A549 (cell line): ENCODE measurements at regions not wholly inside any gene's neighbourhood (a gene's known extent, or its start where the extent isn't known, plus 50 kb on each side); places are given as distances from the start of the nearest gene placed in this dataset.

Source experiments
- ATAC-seq, 2 experiments: fragments of 200-7000 bp in 1 of 2; fragments of >200 bp in 1 of 2; cut with Nextera tagmentation in 1 of 2; cut with Tn5 transposase in 1 of 2; 3 replicates each; pipeline versions ENCODE4 v1.8.0 to v1.9.1; 2018 to 2020; ENCODE audit warnings: mild to moderate bottlenecking in 1 of 2, moderate library complexity in 1 of 2
- CTCF ChIA-PET: fragments of 300-600 bp; sonication (Branson Sonifier 250); formaldehyde crosslinking; extraction: SDS; loops from one replicate; lab custom pipeline; 2021; ENCODE audit warnings: antibody characterized with exemption, inconsistent platforms; lab: Yijun Ruan, JAX
- POLR2A ChIA-PET: fragments of 350-600 bp; formaldehyde crosslinking; extraction: SDS; loops from one replicate; lab custom pipeline; 2021; ENCODE audit warnings: antibody characterized with exemption, inconsistent platforms; lab: Yijun Ruan, JAX
- DNase-seq, 2 experiments: peaks; one replicate each; pipeline versions ENCODE4 v3.0.0 to v3.0.0-alpha.2; 2011 to 2016; ENCODE audit warnings: low read depth in 1 of 2, low spot score in 1 of 2
- FAIRE-seq: peaks from 2 replicates; lab custom pipeline; 2011; peaks lifted over from hg19 to GRCh38; lab: Jason Lieb, UNC
- H3K27ac ChIP-seq, 2 experiments: fragments of >200 bp; sonication (Bioruptor Twin); formaldehyde crosslinking; 3 replicates each; pipeline ENCODE4 v1.5.1; 2016 to 2017
- H3K4me1 ChIP-seq: fragments of >200 bp; sonication (Bioruptor Twin); formaldehyde crosslinking; 3 replicates; pipeline ENCODE4 v1.6.1; 2016
- H3K4me2 ChIP-seq: fragments of >200 bp; sonication (Bioruptor Twin); formaldehyde crosslinking; 3 replicates; pipeline ENCODE4 v1.6.1; 2016
- H3K4me3 ChIP-seq: fragments of >200 bp; sonication (Bioruptor Twin); formaldehyde crosslinking; 3 replicates; pipeline ENCODE4 v1.5.1; 2016
- H3K9me3 ChIP-seq: fragments of >200 bp; sonication (Bioruptor Twin); formaldehyde crosslinking; 3 replicates; pipeline ENCODE4 v1.6.1; 2016
- BHLHE40 ChIP-seq: IDR thresholded peaks from 2 replicates; pipeline ENCODE4 v1.6.1; 2012; ENCODE audit warnings: low read depth, low read length, inconsistent platforms
- CBX2 ChIP-seq: fragments of 200-600 bp; sonication (generic); IDR thresholded peaks from 2 replicates; pipeline ENCODE4 v1.6.1; 2016; ENCODE audit warnings: low read depth, mild to moderate bottlenecking, borderline replicate concordance
- CBX8 ChIP-seq: fragments of 200-600 bp; sonication (generic); IDR thresholded peaks from 2 replicates; pipeline ENCODE4 v1.6.1; 2016
- EHMT2 ChIP-seq: fragments of 200-600 bp; sonication (generic); IDR thresholded peaks from 2 replicates; pipeline ENCODE4 v1.6.1; 2016; ENCODE audit warnings: antibody characterized with exemption, low read depth, mild to moderate bottlenecking, moderate library complexity
- FOSB ChIP-seq: fragments of 250-450 bp; sonication (Bioruptor Pico); IDR thresholded peaks from 2 replicates; pipeline ENCODE4 v1.5.0; 2020; ENCODE audit warnings: mild to moderate bottlenecking, moderate library complexity
- HOXB13 ChIP-seq: fragments of 250-450 bp; sonication (Bioruptor Pico); IDR thresholded peaks from 2 replicates; pipeline ENCODE4 v1.5.0; 2020; ENCODE audit warnings: low read depth, mild to moderate bottlenecking, moderate library complexity
- JUN ChIP-seq, 2 experiments: fragments of >200 bp; sonication (Bioruptor Twin); formaldehyde crosslinking; IDR thresholded peaks; 2 replicates in 1 of 2; 3 replicates in 1 of 2; pipeline ENCODE4 v1.6.1; 2016 to 2017
- JUNB ChIP-seq: fragments of >200 bp; sonication (Bioruptor Twin); formaldehyde crosslinking; IDR thresholded peaks from 2 replicates; pipeline ENCODE4 v1.6.1; 2016
- KDM1A ChIP-seq: fragments of 200-600 bp; sonication (generic); IDR thresholded peaks from 2 replicates; pipeline ENCODE4 v1.6.1; 2016; ENCODE audit warnings: low read depth, mild to moderate bottlenecking
- KDM5A ChIP-seq: fragments of 200-600 bp; sonication (generic); IDR thresholded peaks from 2 replicates; pipeline ENCODE4 v1.6.1; 2016; ENCODE audit warnings: antibody characterized with exemption, mild to moderate bottlenecking
- MAZ ChIP-seq: fragments of 150-350 bp; IDR thresholded peaks from 2 replicates; pipeline ENCODE4 v1.6.1; 2014; ENCODE audit warnings: antibody characterized with exemption, low read depth, low read length, borderline replicate concordance
- NPAS2 ChIP-seq: fragments of 250-450 bp; sonication (Bioruptor Pico); IDR thresholded peaks from 2 replicates; pipeline ENCODE4 v1.8.0; 2022; ENCODE audit warnings: mild to moderate bottlenecking, moderate library complexity, borderline replicate concordance
- RFX5 ChIP-seq: fragments of 450-650 bp; IDR thresholded peaks from 2 replicates; pipeline ENCODE4 v1.7.1; 2014; ENCODE audit warnings: antibody characterized with exemption, mild to moderate bottlenecking, moderate library complexity
- SMC3 ChIP-seq: fragments of >200 bp; sonication (Bioruptor Twin); formaldehyde crosslinking; IDR thresholded peaks from 3 replicates; pipeline ENCODE4 v1.6.1; 2018; ENCODE audit warnings: inconsistent platforms
- SREBF2 ChIP-seq: fragments of 450-650 bp; IDR thresholded peaks from 2 replicates; pipeline ENCODE4 v1.6.1; 2014; ENCODE audit warnings: mild to moderate bottlenecking, moderate library complexity
- ZNF302 ChIP-seq: fragments of 250-450 bp; sonication (Bioruptor Pico); IDR thresholded peaks from 2 replicates; pipeline ENCODE4 v1.9.0; 2021; ENCODE audit warnings: inconsistent platforms, mild to moderate bottlenecking, moderate library complexity
- WGBS: methylation state at CpG from one replicate; pipeline ENCODE4 v1.1.6; 2017; ENCODE audit errors: missing lambda C conversion rate; 5-methylcytosine and 5-hydroxymethylcytosine counted together
- TF ChIP-seq, protein P1 (sequence below): fragments of 450-650 bp; IDR thresholded peaks from 2 replicates; pipeline ENCODE4 v1.6.1; 2014; ENCODE audit warnings: antibody characterized with exemption
- TF ChIP-seq, protein P2 (sequence below): IDR thresholded peaks from 2 replicates; pipeline ENCODE4 v1.6.1; 2012; ENCODE audit warnings: low read depth, borderline replicate concordance
- TF ChIP-seq, protein P3 (sequence below): IDR thresholded peaks from 2 replicates; pipeline ENCODE4 v1.6.1; 2012
- TF ChIP-seq, protein P4 (sequence below): fragments of 250-450 bp; sonication (Bioruptor Pico); IDR thresholded peaks from 2 replicates; pipeline ENCODE4 v1.5.0; 2021; ENCODE audit warnings: mild to moderate bottlenecking, moderate library complexity, borderline replicate concordance
- TF ChIP-seq, protein P5 (sequence below): fragments of 150-350 bp; IDR thresholded peaks from 2 replicates; pipeline ENCODE4 v1.6.1; 2014; ENCODE audit warnings: low read depth, mild to moderate bottlenecking, low read length
- TF ChIP-seq, protein P6 (sequence below): fragments of >200 bp; sonication (Bioruptor Twin); formaldehyde crosslinking; IDR thresholded peaks from 3 replicates; pipeline ENCODE4 v1.6.1; 2016

DNA sequence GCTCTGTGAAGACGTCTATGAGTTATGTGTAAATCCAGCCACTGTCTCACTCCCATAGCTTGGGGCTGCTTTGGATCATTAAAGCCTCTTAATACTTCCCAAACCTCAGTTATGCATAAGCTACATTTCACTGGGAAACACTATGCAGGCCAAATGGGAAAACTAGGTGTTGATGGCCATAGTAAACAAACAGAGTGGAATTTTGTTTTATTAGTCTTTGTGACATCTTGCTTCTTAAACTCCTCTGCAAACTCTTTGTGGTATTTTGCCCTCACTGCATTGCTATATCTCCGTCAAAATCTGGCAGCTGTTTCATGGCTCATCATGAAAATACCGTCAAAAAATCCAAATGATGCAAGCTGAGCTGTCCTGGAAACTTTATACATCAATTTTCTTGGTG is 167.2 kb upstream of the HMHB1 start:
- WGBS: 48% methylated on average over 3 of the region's 3 CpGs
- no peak overlapping the region for H3K27ac ChIP-seq
- no peak for ATAC-seq
- CTCF ChIA-PET: interaction anchor here (1.3 kb wide), 1 partner anchor 8 kb away, joined by 4 read pairs; no protein-coding TSS in a partner anchor
- H3K4me1 ChIP-seq: no peaks in the 10 kb centered on the region
- no peaks in the 10 kb centered on the region for H3K9me3 ChIP-seq
- no peak for TF ChIP-seq BHLHE40
- TF ChIP-seq, protein P1, sequence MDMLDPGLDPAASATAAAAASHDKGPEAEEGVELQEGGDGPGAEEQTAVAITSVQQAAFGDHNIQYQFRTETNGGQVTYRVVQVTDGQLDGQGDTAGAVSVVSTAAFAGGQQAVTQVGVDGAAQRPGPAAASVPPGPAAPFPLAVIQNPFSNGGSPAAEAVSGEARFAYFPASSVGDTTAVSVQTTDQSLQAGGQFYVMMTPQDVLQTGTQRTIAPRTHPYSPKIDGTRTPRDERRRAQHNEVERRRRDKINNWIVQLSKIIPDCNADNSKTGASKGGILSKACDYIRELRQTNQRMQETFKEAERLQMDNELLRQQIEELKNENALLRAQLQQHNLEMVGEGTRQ: no peak
- no peak for TF ChIP-seq HOXB13
- no peak for TF ChIP-seq JUNB
- no peak for TF ChIP-seq ZNF302 (CRISPR knock-in tag)
- TF ChIP-seq KDM1A: no peak
- no peak for TF ChIP-seq EHMT2
- no peak for TF ChIP-seq SMC3
- TF ChIP-seq, protein P2, sequence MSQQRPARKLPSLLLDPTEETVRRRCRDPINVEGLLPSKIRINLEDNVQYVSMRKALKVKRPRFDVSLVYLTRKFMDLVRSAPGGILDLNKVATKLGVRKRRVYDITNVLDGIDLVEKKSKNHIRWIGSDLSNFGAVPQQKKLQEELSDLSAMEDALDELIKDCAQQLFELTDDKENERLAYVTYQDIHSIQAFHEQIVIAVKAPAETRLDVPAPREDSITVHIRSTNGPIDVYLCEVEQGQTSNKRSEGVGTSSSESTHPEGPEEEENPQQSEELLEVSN: no peak
- TF ChIP-seq, protein P3, sequence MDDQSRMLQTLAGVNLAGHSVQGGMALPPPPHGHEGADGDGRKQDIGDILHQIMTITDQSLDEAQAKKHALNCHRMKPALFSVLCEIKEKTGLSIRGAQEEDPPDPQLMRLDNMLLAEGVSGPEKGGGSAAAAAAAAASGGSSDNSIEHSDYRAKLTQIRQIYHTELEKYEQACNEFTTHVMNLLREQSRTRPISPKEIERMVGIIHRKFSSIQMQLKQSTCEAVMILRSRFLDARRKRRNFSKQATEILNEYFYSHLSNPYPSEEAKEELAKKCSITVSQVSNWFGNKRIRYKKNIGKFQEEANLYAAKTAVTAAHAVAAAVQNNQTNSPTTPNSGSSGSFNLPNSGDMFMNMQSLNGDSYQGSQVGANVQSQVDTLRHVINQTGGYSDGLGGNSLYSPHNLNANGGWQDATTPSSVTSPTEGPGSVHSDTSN: no peak
- TF ChIP-seq FOSB (CRISPR knock-in tag): no peak
- TF ChIP-seq, protein P4, sequence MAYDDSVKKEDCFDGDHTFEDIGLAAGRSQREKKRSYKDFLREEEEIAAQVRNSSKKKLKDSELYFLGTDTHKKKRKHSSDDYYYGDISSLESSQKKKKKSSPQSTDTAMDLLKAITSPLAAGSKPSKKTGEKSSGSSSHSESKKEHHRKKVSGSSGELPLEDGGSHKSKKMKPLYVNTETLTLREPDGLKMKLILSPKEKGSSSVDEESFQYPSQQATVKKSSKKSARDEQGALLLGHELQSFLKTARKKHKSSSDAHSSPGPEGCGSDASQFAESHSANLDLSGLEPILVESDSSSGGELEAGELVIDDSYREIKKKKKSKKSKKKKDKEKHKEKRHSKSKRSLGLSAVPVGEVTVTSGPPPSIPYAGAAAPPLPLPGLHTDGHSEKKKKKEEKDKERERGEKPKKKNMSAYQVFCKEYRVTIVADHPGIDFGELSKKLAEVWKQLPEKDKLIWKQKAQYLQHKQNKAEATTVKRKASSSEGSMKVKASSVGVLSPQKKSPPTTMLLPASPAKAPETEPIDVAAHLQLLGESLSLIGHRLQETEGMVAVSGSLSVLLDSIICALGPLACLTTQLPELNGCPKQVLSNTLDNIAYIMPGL: no peak
- no peak overlapping the region for H3K4me3 ChIP-seq
- no peak for DNase-seq
- POLR2A ChIA-PET: no interaction called here
- H3K4me2 ChIP-seq: no peak overlapping the region
- no peak for FAIRE-seq

DNA sequence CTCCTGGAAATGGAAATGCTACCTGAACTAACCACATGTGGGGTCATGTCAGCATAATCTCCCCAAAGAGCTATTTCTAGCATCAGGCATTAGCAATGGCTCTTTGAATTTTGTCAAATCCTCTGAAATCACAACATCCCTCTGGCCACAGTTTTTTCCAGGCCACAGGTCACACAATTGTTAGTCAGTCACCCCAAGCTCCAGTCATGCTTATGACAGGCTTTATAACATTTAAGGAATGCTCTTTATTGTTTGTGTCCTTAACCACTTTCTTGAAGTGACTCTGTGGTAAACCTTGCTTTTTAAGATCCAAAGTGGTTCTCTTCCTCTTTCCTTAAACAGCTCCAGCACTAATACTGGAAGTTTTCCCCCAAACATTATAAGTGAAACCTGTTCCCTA is 169.2 kb upstream of the HMHB1 start:
- DNase-seq: no peak
- peaks cover 5% of the 10 kb centered on the region for H3K4me1 ChIP-seq
- no peaks in the 10 kb centered on the region for H3K9me3 ChIP-seq
- ChIA-PET POLR2A (no interaction called here), CTCF (interaction anchor here (1.6 to 1.7 kb wide), 2 partner anchors 9 to 183 kb away, joined by 4 to 5 read pairs; no protein-coding TSS in a partner anchor)
- ATAC-seq: no peak
- TF ChIP-seq, protein P2: no peak
- TF ChIP-seq, protein P5, sequence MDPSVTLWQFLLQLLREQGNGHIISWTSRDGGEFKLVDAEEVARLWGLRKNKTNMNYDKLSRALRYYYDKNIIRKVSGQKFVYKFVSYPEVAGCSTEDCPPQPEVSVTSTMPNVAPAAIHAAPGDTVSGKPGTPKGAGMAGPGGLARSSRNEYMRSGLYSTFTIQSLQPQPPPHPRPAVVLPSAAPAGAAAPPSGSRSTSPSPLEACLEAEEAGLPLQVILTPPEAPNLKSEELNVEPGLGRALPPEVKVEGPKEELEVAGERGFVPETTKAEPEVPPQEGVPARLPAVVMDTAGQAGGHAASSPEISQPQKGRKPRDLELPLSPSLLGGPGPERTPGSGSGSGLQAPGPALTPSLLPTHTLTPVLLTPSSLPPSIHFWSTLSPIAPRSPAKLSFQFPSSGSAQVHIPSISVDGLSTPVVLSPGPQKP: no peak
- TF ChIP-seq JUN (IDR thresholded peaks at IDR 0.05) (no peak), HOXB13 (no peak), MAZ (no peak), SREBF2 (no peak), KDM5A (no peak), CBX8 (no peak), RFX5 (no peak), NPAS2 (no peak), CBX2 (no peak)
- TF ChIP-seq, protein P6, sequence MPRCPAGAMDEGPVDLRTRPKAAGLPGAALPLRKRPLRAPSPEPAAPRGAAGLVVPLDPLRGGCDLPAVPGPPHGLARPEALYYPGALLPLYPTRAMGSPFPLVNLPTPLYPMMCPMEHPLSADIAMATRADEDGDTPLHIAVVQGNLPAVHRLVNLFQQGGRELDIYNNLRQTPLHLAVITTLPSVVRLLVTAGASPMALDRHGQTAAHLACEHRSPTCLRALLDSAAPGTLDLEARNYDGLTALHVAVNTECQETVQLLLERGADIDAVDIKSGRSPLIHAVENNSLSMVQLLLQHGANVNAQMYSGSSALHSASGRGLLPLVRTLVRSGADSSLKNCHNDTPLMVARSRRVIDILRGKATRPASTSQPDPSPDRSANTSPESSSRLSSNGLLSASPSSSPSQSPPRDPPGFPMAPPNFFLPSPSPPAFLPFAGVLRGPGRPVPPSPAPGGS: no peak
- H3K27ac ChIP-seq: no peak overlapping the region
- H3K4me2 ChIP-seq: no peak overlapping the region
- FAIRE-seq: peak; percentile 59
- no peak overlapping the region for H3K4me3 ChIP-seq
